Mucosa of descending colon (tissue), 3 donors: ENCODE measurements at regions not wholly inside any gene's neighbourhood (a gene's known extent, or its start where the extent isn't known, plus 50 kb on each side); places are given as distances from the start of the nearest gene placed in this dataset.

Experiments used
- ATAC-seq: fragments of 200-7000 bp; cut with Tn5 transposase; one replicate; pipeline ENCODE4 v1.9.1; 2020; ENCODE audit warnings: mild to moderate bottlenecking, moderate library complexity
- DNase-seq, 3 donors: peaks; one replicate each; pipeline ENCODE4 v3.0.0-alpha.2; 2020
- H3K36me3 ChIP-seq: fragments of 200-600 bp; one replicate; pipeline ENCODE4 v1.8.0; 2021; ENCODE audit warnings: low read depth, mild to moderate bottlenecking
- H3K4me1 ChIP-seq: fragments of 200-600 bp; one replicate; pipeline ENCODE4 v1.8.0; 2021; ENCODE audit warnings: low read depth, mild to moderate bottlenecking
- H3K4me3 ChIP-seq: fragments of 200-600 bp; one replicate; pipeline ENCODE4 v1.8.0; 2021; ENCODE audit warnings: mild to moderate bottlenecking
- H3K9me3 ChIP-seq: fragments of 200-600 bp; one replicate; pipeline ENCODE4 v1.8.0; 2021; ENCODE audit warnings: mild to moderate bottlenecking
- intact Hi-C, 2 donors: fragments of 100-400 bp; cut with DNase I in 1 of 2; cut with micrococcal nuclease in 1 of 2; formaldehyde crosslinking; loops; one replicate each; pipeline versions ENCODE4 v1.11.0 to v1.11.1; 2022; cut with DNase I, micrococcal nuclease
- TF ChIP-seq, protein P1 (sequence below): fragments of 200-600 bp; IDR thresholded peaks from one replicate; pipeline ENCODE4 v1.8.0; 2022; ENCODE audit warnings: antibody characterized with exemption, mild to moderate bottlenecking
- donor health status: DM: no; HTN: no; CAD: no; lungs with moderate emphysema.
- donor health status: DM: no; HTN: no; CAD: no.
- donor health status: DM: no; HTN: yes; CAD: no.

DNA sequence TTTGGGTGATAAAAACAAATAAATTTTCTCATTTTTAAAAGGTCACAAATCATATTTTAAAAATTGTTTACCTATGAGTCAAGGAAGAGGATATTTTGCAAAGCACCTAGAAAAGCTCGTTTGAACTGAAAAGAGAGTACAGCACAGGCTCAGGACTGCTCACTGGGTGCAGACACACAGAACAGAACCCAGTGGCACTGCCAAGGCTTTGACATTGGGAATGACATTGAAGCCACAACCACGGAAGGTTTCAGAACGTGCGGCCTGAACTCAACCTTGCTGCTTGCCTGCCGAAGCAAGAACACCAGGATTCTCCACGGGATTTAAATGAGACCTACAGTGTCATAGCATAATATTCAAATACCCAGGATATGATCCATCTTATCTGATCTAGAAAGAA, 597.1 kb upstream of the B3GAT1 start:
- no peak for DNase-seq
- no peak for ATAC-seq

DNA sequence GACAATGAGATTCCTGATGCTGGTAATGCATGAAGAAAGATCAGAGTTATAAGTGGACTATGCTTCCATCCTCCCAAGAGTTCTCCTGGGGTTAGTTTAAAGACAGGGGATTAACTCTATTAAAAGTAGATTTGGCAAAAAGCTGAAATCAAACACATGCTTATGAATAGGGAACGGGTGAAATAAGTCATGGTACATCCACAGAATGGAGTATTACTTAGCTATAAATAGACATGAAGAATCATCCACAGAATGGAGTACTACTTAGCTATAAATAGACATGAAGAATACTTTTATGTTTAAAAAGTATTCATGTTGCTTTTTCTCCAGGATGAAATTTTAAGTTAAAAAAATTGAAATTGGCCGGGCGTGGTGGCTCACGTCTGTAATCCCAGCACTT, 596.4 kb upstream of the B3GAT1 start:
- intact Hi-C loops: no loop called here
- no peak overlapping the region for H3K4me3 ChIP-seq
- H3K36me3 ChIP-seq: no peaks in the 10 kb centered on the region
- ATAC-seq (no peak), DNase-seq (no peak)
- TF ChIP-seq, protein P1, sequence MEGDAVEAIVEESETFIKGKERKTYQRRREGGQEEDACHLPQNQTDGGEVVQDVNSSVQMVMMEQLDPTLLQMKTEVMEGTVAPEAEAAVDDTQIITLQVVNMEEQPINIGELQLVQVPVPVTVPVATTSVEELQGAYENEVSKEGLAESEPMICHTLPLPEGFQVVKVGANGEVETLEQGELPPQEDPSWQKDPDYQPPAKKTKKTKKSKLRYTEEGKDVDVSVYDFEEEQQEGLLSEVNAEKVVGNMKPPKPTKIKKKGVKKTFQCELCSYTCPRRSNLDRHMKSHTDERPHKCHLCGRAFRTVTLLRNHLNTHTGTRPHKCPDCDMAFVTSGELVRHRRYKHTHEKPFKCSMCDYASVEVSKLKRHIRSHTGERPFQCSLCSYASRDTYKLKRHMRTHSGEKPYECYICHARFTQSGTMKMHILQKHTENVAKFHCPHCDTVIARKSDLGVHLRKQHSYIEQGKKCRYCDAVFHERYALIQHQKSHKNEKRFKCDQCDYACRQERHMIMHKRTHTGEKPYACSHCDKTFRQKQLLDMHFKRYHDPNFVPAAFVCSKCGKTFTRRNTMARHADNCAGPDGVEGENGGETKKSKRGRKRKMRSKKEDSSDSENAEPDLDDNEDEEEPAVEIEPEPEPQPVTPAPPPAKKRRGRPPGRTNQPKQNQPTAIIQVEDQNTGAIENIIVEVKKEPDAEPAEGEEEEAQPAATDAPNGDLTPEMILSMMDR: no peak
- H3K4me1 ChIP-seq: no peaks in the 10 kb centered on the region
- H3K9me3 ChIP-seq: no peaks in the 10 kb centered on the region

More for the DNA sequence above, 597.1 kb upstream of the B3GAT1 start:
- intact Hi-C loops: no loop called here
- Histone ChIP-seq H3K4me3 (no peak overlapping the region), H3K9me3 (no peaks in the 10 kb centered on the region), H3K4me1 (no peaks in the 10 kb centered on the region), H3K36me3 (no peaks in the 10 kb centered on the region)
- TF ChIP-seq, protein P1: no peak

DNA sequence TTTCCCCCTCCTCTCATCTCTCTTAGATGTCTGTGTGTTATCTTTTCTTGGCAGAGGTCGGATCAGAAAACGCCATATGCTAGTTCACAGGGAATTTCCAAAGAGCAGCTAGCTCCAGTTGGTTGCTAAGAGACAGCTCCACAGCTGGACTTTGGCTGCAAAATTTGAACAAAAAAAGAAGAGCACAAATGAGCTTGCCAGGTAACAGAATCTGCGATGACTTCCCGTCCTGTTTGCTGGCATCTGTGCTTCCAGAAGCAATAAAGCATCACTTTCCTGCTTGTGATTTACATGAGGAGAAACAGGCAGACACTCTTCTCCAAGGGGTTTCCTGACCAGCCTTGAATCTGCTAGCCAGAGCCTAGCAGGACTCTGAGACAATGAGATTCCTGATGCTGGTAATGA, 596.0 kb upstream of the B3GAT1 start:
- no peaks in the 10 kb centered on the region for H3K4me1 ChIP-seq
- TF ChIP-seq, protein P1: no peak
- H3K4me3 ChIP-seq: no peak overlapping the region
- intact Hi-C loops: no loop called here
- no peak for DNase-seq
- no peak for ATAC-seq
- H3K9me3 ChIP-seq: no peaks in the 10 kb centered on the region
- H3K36me3 ChIP-seq: no peaks in the 10 kb centered on the region

DNA sequence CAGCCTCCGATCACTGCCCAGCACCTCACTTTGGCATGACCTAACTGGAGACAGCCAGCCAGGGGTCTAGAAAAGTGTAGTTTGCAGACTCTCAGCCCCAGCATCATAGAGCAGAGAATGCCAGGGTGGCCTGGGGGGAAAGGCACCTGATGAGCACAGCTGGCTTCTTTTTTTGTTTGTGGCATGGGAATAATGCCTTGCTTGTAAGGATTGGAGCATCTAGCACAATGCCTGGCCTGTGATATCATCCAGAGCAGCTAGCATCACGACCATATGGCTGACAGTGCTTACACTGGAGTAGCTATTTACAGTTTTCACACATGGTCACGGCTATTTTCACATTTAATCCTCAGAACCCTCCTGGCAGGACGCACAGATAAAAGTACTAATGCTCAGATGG, 594.8 kb upstream of the B3GAT1 start:
- H3K9me3 ChIP-seq: no peaks in the 10 kb centered on the region
- H3K4me3 ChIP-seq: no peak overlapping the region
- intact Hi-C loops: no loop called here
- H3K36me3 ChIP-seq: no peaks in the 10 kb centered on the region
- DNase-seq (no peak), ATAC-seq (no peak)
- no peaks in the 10 kb centered on the region for H3K4me1 ChIP-seq
- TF ChIP-seq, protein P1: no peak

DNA sequence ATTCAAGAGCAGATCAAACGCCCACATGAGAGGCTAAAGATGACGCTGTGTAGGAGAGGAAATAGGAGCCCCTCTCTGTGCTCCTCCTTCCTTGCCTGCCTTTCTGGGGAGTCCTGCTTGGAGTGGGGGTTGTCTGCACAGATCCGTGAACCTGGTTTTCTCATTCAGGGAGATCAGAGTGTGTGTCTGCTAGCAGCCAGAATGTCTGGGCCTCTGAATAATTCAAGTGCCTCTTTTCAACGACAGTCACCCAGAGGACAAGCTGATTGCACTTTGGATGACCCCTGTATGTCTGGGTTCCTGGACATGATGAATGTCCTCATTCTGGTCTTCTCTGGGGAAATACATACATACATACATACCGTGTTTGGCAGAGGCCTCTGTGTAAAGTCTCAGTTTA, 592.5 kb upstream of the B3GAT1 start:
- Histone ChIP-seq H3K4me3 (no peak overlapping the region), H3K9me3 (no peaks in the 10 kb centered on the region), H3K36me3 (no peaks in the 10 kb centered on the region), H3K4me1 (no peaks in the 10 kb centered on the region)
- TF ChIP-seq, protein P1: no peak
- DNase-seq (no peak), ATAC-seq (no peak)
- intact Hi-C loops: no loop called here

DNA sequence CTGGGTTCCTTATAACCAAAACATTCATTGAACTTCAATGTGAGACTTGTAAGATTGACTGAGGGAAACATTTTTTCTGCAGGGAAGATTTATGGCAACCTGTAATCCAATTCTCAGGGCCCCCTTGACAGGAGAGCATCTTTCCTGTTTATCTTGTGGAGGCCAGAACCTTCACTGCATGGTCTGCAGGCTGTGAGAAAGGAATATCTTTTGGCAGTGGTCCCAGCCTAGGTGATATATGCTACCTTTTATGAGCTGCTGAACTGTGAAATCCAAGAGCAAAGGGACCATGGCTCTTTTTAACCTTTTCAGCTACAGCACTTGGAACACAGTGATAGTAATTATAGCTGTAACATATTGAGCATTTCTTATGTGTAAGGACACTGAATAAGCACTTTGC, 590.2 kb upstream of the B3GAT1 start:
- Histone ChIP-seq H3K4me3 (no peak overlapping the region), H3K36me3 (no peaks in the 10 kb centered on the region), H3K9me3 (no peaks in the 10 kb centered on the region), H3K4me1 (no peaks in the 10 kb centered on the region)
- intact Hi-C loops: no loop called here
- no peak for DNase-seq
- TF ChIP-seq, protein P1: no peak
- no peak for ATAC-seq
